Endometrium (tissue), 2 donors: ENCODE measurements at regions not wholly inside any gene's neighbourhood (a gene's known extent, or its start where the extent isn't known, plus 50 kb on each side); places are given as distances from the start of the nearest gene placed in this dataset.
A peak's percentile ranks its signal among the peaks of the same experiment; 100 is the strongest.

Experiments
- FAIRE-seq: peaks from 2 replicates; lab custom pipeline; 2012; peaks lifted over from hg19 to GRCh38; lab: Jason Lieb, UNC
- donor health status: control.
- donor health status: control.

DNA sequence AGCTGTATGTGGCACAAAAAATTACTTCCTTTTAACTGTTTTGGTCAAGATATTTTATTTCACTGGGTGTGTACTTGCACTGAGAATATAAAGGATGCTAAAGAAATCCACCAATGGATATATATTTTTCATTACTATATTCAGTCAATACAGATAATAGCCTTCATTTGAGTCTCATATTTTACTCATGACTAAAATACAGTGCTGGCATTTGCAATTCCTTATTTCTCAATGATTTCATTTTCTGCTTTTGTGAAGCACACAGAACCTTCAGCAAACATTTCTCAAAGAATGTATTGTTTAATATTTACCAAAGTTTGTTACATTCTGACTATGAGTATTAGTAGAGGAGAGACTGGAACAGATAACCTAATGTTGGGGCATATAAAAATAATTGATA, 93.2 kb upstream of the SOX5 start:
- FAIRE-seq = no peak

DNA sequence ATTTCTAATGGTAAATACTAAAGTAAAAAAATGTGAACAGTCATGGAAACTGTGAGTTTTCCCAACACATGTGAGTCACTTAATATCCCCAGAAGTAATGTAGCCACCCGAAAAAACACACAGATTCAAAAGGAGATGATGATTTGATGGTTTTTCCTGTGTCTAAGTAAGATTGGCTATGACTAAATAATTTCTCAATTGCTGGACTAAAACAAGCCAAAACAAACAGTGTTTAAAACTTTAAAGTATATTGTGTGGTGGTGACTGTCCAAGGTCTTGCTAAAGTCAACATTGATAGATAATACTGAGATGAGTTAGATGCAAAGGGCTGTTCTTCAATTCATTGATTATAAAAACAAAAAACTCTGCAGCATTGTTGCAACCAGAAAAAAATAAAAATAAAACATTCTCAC, 89.6 kb upstream of the SOX5 start:
- FAIRE-seq = no peak

DNA sequence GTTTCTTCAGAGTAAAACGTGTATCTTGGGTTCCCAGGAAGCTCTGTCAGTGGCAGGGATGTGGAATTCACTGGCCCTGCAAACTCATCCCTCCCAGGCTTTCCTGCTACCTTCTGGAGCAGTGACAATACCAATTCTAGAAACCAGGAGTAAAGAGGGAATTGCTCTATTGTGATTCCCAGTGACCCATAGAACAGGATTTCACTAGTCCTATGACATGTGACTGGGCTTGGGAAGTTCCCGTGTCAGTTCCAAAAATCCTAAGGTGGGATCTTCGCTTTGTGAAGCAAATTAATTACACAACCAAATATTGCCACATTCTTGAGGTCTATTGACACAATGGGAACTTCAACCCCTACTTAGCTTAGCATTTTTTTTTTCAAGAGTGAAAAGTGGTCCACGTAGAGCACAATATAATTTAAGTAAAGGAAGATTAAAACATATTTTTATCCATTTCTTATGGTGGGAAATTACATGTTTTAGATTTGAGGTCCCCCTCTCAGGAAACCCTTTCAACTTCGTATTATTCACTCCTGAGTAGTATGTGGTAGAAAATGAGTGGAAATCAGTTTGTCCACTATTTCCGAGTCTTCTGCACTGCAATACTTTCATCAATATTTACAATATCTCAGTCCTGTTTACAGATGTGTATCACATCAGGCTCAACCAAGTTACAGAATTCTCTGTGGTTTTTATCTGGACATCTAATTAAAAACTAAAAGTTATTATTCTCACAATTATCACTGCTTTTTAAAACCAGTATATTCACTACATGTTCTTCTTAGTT, 88.9 kb upstream of the SOX5 start:
- peak; percentile 51 for FAIRE-seq

DNA sequence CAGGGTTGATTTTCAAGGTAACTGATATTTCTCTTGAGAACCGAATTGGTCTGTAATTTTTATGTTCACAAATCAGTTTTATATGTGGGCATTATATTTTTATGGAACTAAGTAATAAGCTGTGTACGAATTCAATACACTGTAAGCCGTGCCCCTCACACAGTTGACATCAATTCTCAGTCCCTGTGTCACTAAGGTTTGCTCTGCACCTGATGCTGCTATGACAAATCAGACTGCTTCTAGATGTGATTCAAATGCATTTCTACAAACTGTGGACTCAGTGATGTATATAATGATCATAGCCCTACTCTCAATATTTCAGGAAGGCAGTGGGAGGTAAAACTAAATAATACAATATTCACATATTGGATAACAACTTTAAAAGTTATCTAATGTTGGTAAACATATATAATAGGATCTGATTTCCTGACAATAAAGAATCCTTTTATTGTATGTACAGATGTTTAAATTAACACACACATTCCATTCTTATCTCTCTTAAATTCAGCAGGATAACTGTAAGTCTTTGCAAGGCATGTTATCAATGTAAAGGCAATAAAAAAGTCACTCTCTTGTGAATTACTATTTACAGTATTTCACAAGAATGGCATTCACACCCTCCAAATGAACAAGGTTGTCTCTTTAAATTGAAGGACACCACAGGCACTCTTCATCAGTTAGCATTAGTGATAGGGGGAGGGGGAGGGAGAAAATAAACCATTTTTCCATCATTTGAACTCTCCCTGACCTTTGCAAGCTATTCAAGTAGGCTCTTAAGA, 87.2 kb upstream of the SOX5 start:
- FAIRE-seq = no peak

DNA sequence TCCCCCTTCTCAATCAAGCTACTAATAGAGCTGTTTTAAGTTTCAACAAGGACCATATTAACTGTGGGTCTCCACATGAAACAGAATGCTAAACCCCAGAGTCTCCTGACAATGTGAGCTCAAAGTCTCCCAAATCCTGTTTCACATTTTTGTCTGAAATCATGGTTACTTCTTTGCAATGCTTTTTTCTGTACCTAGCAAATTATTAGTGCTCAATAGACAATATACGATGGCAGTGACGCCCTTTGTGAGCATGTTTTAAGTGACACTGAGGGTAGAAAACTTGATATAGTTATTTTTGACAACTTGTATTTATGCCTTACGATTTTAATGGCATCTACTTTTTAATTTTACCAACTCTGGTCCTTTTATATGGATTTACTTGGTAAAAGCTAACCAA, 85.4 kb upstream of the SOX5 start:
- no peak for FAIRE-seq

DNA sequence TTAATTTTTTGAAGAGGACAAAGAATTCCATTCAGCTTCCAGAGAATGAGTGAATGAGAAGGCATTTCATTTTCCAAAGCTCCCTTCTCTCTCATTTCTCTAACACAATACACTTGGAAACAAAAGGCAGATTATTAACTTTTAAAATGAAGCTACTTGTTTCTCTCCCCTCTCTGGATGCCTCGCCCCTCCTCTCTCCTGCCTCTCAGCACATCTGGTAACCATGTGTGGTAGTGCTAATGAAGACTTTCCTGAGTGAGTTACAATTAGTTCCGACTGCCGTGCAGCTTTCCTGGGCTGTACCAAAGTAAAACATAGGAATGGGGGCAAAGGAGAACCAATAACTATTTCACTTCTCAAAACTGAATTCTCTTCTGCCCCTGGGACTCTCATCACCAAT, 84.7 kb upstream of the SOX5 start:
- FAIRE-seq = peak; percentile 77

GRCh38 chr12:24027352-24027751, 77.9 kb upstream of the SOX5 start:
- FAIRE-seq = no peak

- no peak for FAIRE-seq
Measured at GRCh38 chr12:24025153-24025798, 75.8 kb upstream of the SOX5 start.

DNA sequence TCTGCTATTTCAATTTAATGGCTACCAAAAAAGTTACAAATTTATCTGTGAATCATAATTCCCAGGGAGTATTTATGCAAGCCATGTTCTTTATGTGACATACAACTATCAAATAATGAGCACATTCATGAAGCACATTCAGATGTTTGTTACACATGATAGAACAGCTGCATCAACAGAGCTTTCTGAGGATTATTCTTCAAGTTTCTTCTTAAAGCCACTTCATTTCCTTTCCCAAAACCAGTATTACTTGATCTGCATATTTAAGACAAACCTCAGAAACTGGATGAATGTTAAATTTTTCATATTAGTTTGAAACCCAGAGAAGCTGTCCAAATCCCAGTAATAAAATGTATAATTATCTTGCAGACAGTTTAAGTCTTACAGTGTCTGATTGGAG, 73.6 kb upstream of the SOX5 start:
- FAIRE-seq = no peak

- no peak for FAIRE-seq
Measured at GRCh38 chr12:24021164-24021502, 71.7 kb upstream of the SOX5 start.

DNA sequence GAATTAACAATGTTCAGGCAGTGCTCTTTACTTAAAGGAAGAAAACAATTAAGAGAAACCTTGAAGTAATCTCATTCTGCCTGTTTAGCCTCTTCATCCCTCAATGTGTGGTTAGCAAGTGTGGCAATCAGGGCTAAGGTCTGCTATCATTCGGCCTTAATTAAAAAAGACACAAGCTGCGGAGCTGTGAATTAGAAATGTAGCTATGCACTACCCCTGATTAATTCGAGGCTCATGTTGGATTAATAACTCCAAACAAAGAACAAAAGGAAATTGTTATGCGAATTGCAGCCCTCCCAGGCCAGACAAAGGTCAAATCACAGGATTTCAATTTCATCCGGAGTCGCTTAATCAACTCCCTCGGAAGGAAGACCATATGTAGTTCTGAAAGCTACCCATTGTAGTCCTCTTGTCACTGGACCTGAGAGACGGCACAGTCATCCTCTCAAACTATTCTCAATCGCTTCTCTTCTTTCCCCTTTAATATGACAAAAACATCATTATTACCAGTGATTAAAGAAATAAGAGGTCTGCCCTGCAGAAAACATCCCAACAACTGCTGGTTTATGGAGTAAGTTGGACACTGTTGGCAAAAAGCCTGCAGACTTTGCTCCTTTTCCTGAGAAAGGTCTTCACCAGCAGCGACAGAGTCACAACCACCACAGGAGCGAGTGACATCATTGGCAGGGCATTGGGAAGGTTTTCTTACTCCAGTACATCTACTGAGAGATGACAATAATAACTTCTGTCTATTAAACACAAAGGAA, 71.1 kb upstream of the SOX5 start:
- no peak for FAIRE-seq

DNA sequence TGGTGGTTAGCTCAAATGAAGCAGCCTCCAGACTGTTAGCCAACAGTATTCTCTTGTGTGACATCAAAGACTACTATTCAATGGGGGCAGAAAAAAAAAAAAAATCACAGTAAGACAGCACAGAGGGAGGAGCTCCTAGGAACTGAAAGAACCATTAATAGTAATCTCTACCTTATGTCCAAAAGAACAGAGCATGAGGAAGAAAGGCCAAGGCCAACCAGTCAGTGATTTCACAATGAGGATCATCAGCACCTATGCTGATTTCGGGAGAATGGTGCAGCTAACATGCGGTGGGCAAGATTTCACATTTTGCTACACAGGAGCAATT, 66.3 kb upstream of the SOX5 start:
- no peak for FAIRE-seq

DNA sequence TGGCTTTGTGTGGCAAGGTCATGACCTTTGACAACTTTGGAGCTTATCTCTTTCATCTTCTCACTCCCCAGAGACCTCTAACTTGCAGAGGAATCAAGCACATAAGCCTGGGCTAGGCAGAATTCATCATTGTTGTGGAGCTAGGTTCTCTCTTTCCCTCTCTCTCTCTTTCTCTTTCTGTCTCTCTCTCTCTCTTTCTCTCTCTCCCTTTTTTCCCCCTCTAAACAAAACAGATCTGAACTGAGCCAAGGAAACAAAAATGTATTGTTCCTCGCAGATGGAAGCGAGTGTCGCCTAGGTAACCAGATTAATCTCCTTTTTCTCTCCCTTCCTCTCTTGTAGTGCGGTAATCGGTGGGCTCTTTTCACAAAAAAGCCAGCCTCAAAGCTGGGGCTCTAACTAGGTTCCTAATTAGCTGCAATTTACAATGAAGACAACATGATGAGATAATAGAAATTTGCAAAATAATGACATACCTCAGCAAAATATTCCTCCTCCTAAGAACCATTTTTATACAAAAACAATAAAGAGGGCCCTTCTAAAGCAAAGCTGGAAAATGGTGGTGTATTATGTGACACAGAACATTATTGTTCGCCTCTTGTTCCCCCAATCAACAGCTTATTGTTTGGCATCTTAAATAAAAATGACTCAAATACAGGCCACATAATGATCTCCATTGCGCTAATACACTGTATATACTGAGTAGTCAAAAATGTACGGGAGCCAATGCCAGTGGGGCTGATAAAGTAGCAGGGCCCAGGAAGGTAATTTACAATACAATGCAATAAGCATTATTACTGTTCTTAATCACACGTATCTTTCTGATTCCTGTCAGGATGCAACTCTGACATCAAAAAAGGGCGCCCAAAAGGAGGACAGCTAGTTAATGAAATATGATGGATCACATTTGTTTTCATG, 65.7 kb upstream of the SOX5 start:
- FAIRE-seq = no peak

DNA sequence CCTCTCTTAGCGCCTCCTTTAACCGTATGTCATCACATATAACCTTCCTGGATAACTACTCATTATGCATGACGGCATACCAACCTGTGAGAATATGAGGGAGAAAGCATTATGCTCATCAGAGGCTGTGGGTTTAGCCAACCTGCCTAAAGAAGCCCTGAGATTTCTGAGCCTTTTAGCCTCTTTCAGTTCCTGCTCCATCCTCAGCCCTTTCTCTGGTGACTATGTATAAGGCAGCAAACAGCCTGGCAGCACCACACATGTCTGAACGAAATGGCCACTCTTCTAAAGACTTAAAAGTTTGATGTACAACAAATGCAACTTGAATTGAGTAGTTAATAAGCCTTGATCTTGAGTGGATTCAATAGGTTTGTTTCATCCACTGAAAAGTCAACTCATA, 64.8 kb upstream of the SOX5 start:
- no peak for FAIRE-seq

DNA sequence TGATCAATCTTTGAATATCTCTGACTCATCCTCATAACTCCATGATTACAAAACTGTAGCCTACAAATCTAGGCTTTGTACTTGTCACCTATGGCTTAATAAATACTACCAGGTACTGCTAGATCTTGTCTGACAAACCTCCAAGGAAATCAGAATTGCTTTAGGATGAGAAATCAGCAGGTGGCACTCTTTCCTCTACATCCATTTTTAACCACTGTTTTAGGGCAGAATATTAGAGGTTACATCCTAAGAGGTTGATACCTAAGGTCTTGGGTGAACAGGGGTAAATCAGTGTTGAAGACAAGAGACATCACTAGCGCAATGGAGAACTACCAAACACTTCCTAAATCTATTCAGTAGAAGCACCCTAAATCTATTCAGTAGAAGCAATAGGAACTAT, 63.1 kb upstream of the SOX5 start:
- FAIRE-seq = no peak

GRCh38 chr12:24011927-24012507, 62.5 kb upstream of the SOX5 start:
- FAIRE-seq = no peak

- FAIRE-seq = no peak
Measured at GRCh38 chr12:24008166-24008565, 58.7 kb upstream of the SOX5 start.
